SH-SY5Y (cell line): ENCODE measurements at regions not wholly inside any gene's neighbourhood (a gene's known extent, or its start where the extent isn't known, plus 50 kb on each side); places are given as distances from the start of the nearest gene placed in this dataset.

Experiments
- GATA2 ChIP-seq: IDR thresholded peaks from 2 replicates; pipeline ENCODE4 v1.6.1; 2011; ENCODE audit warnings: mild to moderate bottlenecking, low read depth, low read length
- GATA3 ChIP-seq: IDR thresholded peaks from 2 replicates; pipeline ENCODE4 v1.6.1; 2011; ENCODE audit warnings: low read depth, mild to moderate bottlenecking, low read length, moderate library complexity

DNA sequence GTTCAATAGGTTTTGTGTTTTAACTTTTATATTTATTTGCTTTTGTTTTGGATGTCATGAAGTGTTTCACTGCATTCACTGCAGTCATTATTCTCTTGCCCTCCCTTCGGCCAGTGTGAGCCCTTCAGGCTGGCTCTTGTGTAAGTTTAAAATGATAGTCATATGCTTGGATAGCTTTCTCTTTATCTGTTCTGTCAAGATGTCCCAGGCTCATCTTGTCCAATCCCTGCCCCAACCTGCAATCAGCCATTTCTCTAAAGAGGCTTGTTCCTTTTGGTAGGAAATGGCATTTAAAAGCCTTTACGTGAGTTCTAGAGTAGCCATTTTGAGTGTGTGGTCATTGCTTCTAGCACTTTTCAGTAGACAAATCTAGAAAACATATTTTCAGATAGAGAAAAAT is 238.0 kb upstream of the SLC39A10 start:
- TF ChIP-seq GATA2: no peak
- no peak for TF ChIP-seq GATA3
